Mucosa of gallbladder (tissue), 1 donor: ENCODE measurements at regions not wholly inside any gene's neighbourhood (a gene's known extent, or its start where the extent isn't known, plus 50 kb on each side); places are given as distances from the start of the nearest gene placed in this dataset.
"Not testable (repeated sequence)": the region's sequence is repeated elsewhere in the genome, so short reads cannot be mapped to it uniquely, and the experiment has no call there.

Experiments used
- DNase-seq: peaks from one replicate; pipeline ENCODE4 v3.0.0-alpha.2; 2020; ENCODE audit warnings: low spot score
- donor health status: DM: no; HTN: no; CAD: no.

GRCh38 chr13:63344711-63345110 lies 1929.1 kb upstream of the PCDH20 start:
- DNase-seq: no peak

GRCh38 chr13:63337921-63338320 lies 1922.3 kb upstream of the PCDH20 start:
- no peak for DNase-seq

GRCh38 chr13:63337041-63337440 lies 1921.4 kb upstream of the PCDH20 start:
- no peak for DNase-seq

- DNase-seq: no peak
Observed at GRCh38 chr13:63336549-63336948, 1920.9 kb upstream of the PCDH20 start.

- no peak for DNase-seq
Observed at GRCh38 chr13:63327584-63327983, 1911.9 kb upstream of the PCDH20 start.

- DNase-seq: no peak
Observed at GRCh38 chr13:63323441-63323840, 1907.8 kb upstream of the PCDH20 start.

- DNase-seq: no peak
Observed at GRCh38 chr13:63311587-63311986, 1895.9 kb upstream of the PCDH20 start.

- DNase-seq: no peak
Observed at GRCh38 chr13:63308549-63309165, 1893.0 kb upstream of the PCDH20 start.

GRCh38 chr13:63307228-63307627 lies 1891.6 kb upstream of the PCDH20 start:
- DNase-seq: no peak

- DNase-seq: no peak
Observed at GRCh38 chr13:63305641-63306133, 1890.0 kb upstream of the PCDH20 start.

GRCh38 chr13:63304497-63304896 lies 1888.8 kb upstream of the PCDH20 start:
- no peak for DNase-seq

- no peak for DNase-seq
Observed at GRCh38 chr13:63299866-63300394, 1884.3 kb upstream of the PCDH20 start.

- DNase-seq: no peak
Observed at GRCh38 chr13:63297163-63297562, 1881.5 kb upstream of the PCDH20 start.

GRCh38 chr13:63291701-63292100 lies 1876.1 kb upstream of the PCDH20 start:
- no peak for DNase-seq

- DNase-seq: no peak
Observed at GRCh38 chr13:63288576-63288975, 1872.9 kb upstream of the PCDH20 start.

GRCh38 chr13:63287926-63288325 lies 1872.3 kb upstream of the PCDH20 start:
- no peak for DNase-seq

- no peak for DNase-seq
Observed at GRCh38 chr13:63285426-63285825, 1869.8 kb upstream of the PCDH20 start.

GRCh38 chr13:63279136-63279535 lies 1863.5 kb upstream of the PCDH20 start:
- no peak for DNase-seq

GRCh38 chr13:63274772-63275171 lies 1859.1 kb upstream of the PCDH20 start:
- no peak for DNase-seq

GRCh38 chr13:63249411-63250187 lies 1834.0 kb upstream of the PCDH20 start:
- DNase-seq: no peak

GRCh38 chr13:63236667-63237396 lies 1821.2 kb upstream of the PCDH20 start:
- not testable (repeated sequence) for DNase-seq

GRCh38 chr13:63218596-63218995 lies 1802.9 kb upstream of the PCDH20 start:
- DNase-seq: not testable (repeated sequence)
